Epithelial cell of esophagus (primary cell): ENCODE measurements at regions not wholly inside any gene's neighbourhood (a gene's known extent, or its start where the extent isn't known, plus 50 kb on each side); places are given as distances from the start of the nearest gene placed in this dataset.

Experiments used
- DNase-seq: peaks from one replicate; pipeline ENCODE4 v3.0.0; 2010; ENCODE audit warnings: low read depth
- H3K4me3 ChIP-seq: 2 replicates; pipeline ENCODE4 v1.5.1; 2011; ENCODE audit warnings: mild to moderate bottlenecking, low read length, control low read depth
- CTCF ChIP-seq: IDR thresholded peaks from 2 replicates; pipeline ENCODE4 v1.5.1; 2011; ENCODE audit warnings: low read depth, mild to moderate bottlenecking, low read length, control low read depth, inconsistent platforms; ENCODE audit not compliant: insufficient read depth; ENCODE audit errors: missing control alignments

- TF ChIP-seq CTCF: no peak
- DNase-seq: no peak
- H3K4me3 ChIP-seq: no peak overlapping the region
These were observed 97.1 kb downstream of the JCAD start for GRCh38 chr10:29962166-29962850.

DNA sequence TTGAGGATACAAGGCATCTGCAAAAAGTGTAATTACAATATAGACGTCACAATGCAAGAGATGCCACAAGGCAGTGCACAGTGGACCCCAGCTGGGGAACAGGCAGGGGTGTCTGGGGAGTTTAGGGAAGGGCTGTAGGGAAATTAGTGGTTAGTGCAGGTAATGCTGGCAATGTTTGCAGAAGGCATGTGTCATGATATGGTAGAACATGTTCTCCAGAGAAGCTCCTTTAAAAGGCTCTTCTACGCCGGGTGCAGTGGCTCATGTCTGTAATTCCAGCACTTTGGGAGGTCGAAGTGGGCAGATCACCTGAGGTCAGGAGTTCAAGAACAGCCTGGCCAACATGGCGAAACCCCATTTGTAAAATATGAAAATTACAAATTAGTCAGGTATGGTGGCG lies 98.0 kb downstream of the JCAD start:
- no peak for DNase-seq
- no peak for TF ChIP-seq CTCF
- H3K4me3 ChIP-seq: no peak overlapping the region

- DNase-seq: no peak
- no peak for TF ChIP-seq CTCF
- H3K4me3 ChIP-seq: no peak overlapping the region
These were observed 99.1 kb downstream of the JCAD start for GRCh38 chr10:29960261-29960660.

DNA sequence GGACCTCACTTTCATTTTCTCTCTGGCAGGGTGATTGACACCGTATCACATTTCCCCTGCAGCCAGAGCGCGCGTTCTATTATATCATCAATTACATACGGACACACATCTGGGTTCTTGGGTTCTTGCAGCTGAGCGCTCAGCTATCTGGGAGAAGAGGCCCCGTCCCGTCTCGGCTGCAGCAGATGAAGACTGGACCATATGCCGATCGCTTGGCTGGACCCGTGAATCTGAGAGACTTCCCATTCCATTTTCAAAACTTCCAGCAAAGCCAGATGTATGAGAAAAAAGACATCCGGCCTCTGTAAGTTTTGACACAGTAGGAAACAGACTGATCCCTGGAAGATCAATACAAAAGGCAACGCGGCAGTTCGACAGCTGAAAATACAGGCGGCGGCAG lies 99.8 kb downstream of the JCAD start:
- H3K4me3 ChIP-seq: no peak overlapping the region
- DNase-seq: no peak
- TF ChIP-seq CTCF: no peak

GRCh38 chr10:29958440-29958839 lies 100.9 kb downstream of the JCAD start:
- no peak for DNase-seq
- TF ChIP-seq CTCF: no peak
- no peak overlapping the region for H3K4me3 ChIP-seq

DNA sequence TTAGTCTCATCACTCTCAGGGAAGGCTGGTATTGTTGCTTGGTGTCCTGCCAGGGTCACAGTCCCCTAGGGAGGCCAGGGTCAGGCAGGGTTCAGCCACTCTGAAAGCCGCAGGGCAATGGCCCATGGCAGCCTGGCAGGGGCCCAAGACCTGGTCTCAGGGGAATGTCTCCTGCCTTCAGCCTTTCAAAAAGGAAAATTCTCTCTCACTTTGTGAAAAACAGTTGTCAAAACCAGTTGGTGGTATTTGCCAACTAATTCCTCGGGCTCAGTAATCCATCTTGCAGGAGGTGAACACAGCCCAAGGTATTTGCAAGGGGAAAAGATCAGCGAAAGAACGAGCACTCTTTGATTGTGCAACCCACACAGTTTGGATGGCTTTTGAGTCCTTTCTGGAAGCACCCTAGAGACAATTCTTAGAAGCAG lies 101.5 kb downstream of the JCAD start:
- peak; percentile 45 for DNase-seq
- no peak for TF ChIP-seq CTCF
- no peak overlapping the region for H3K4me3 ChIP-seq

DNA sequence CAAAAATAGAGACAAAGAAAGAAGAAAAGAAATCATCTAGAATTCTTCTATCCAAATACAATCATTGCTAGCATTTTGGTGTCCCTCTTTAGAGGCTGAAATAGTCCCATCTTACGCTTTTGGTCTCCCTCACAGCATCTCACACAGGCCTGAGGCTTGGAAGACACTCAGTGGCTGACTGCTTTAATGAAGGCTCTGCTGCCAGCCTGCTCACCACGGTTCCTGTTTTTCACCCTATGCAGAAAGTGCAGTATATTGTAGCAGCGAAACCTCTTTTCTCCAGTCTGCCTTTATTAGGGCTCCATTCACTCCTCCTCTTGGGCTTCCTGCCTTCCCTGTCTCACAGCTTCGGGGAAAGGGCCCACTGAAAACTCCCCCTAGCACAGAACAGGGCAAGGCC lies 102.2 kb downstream of the JCAD start:
- no peak for DNase-seq
- H3K4me3 ChIP-seq: no peak overlapping the region
- no peak for TF ChIP-seq CTCF
